ENCODE measurements at regions not wholly inside any gene's neighbourhood (a gene's known extent, or its start where the extent isn't known, plus 50 kb on each side); places are given as distances from the start of the nearest gene placed in this dataset.

DNA sequence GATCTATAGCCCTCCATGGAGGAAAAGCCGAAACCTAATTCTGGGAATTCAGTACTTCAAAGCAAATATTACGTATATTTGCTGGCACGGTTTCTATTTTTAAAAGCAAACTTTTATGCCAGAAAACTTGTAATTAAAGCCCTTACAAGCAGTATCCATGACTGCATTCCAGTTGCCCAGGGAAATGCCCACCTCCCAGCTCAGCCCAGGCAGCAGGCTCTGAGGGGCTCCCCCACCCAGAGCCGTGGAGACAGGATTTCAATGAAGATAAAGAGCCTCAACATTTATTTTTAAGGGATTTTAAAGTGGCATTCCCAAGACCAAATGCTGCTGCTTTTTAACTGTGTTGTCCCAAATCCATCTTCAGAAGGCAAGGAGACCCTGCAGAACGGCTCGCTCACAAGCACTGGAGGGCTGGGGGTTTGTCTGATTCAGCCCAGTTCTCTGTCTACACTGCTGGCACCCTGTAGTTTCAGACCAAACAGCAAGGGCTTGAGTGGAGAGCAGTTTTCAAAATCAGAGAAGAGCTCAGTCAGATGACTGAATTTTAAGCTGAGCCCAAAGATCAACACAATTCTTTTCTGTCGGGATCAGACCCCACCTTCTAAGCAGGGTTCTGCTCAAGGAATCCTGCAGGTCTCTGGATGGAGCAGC lies 105.1 kb downstream of the KCNF1 start:
- DNase-seq (ENCODE audit: low spot score), result no peak
- no peak overlapping the region for H3K27ac Mint-ChIP-seq
- H3K9me3 Mint-ChIP-seq, result peaks cover 12% of the 10 kb centered on the region
- H4K20me1 ChIP-seq (ENCODE audit: low read depth), result no peaks in the 10 kb centered on the region
- H3F3A ChIP-seq (ENCODE audit: low read depth), result no peaks in the 10 kb centered on the region
- H3K79me2 ChIP-seq (ENCODE audit: low read depth), result no peaks in the 10 kb centered on the region
- no peaks in the 10 kb centered on the region for H3K36me3 ChIP-seq
- TF ChIP-seq EZH2phosphoT487 (IDR thresholded peaks at IDR 0.05), result no peak
- TF ChIP-seq, protein P1, sequence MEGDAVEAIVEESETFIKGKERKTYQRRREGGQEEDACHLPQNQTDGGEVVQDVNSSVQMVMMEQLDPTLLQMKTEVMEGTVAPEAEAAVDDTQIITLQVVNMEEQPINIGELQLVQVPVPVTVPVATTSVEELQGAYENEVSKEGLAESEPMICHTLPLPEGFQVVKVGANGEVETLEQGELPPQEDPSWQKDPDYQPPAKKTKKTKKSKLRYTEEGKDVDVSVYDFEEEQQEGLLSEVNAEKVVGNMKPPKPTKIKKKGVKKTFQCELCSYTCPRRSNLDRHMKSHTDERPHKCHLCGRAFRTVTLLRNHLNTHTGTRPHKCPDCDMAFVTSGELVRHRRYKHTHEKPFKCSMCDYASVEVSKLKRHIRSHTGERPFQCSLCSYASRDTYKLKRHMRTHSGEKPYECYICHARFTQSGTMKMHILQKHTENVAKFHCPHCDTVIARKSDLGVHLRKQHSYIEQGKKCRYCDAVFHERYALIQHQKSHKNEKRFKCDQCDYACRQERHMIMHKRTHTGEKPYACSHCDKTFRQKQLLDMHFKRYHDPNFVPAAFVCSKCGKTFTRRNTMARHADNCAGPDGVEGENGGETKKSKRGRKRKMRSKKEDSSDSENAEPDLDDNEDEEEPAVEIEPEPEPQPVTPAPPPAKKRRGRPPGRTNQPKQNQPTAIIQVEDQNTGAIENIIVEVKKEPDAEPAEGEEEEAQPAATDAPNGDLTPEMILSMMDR (IDR thresholded peaks at IDR 0.05), result no peak
- no peaks in the 10 kb centered on the region for H3K27me3 ChIP-seq
- H3K4me3 Mint-ChIP-seq, result no peak overlapping the region
- H2AFZ ChIP-seq (replicated peaks), result no peak overlapping the region
- no peaks in the 10 kb centered on the region for H3K9me3 ChIP-seq (ENCODE audit: low read depth)
- H3K4me1 ChIP-seq, result no peaks in the 10 kb centered on the region
- H3K9ac ChIP-seq, result no peak overlapping the region
- no peak overlapping the region for H3K4me3 ChIP-seq
- no peak overlapping the region for H3K4me2 ChIP-seq
- H3K27me3 Mint-ChIP-seq (ENCODE audit: insufficient read depth, low read depth), result no peaks in the 10 kb centered on the region
- H3K4me1 Mint-ChIP-seq, result peaks cover 13% of the 10 kb centered on the region
- H3K36me3 Mint-ChIP-seq, result no peaks in the 10 kb centered on the region
- no peak overlapping the region for H3K27ac ChIP-seq

DNA sequence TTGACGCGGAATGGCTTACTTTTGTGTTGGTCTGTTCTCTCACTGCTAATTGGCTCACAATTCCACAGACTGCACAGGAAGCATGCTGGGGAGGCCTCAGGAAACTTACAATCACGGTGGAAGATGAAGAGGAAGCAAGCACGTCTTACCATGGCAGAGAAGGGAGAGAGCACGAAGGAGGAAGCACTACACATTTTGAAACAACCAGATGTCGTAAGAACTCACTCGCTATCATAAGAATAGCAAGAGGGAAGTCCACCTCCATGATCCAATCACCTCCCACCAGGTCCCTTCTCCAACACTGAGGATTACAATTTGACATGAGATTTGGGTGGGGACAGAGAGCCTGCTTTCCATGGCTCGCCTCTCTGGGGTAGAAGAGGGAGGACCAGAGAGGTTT lies 106.2 kb downstream of the KCNF1 start:
- H3K36me3 Mint-ChIP-seq, result no peaks in the 10 kb centered on the region
- H3K4me2 ChIP-seq, result no peak overlapping the region
- H3K27ac Mint-ChIP-seq, result no peak overlapping the region
- TF ChIP-seq EZH2phosphoT487 (IDR thresholded peaks at IDR 0.05) (no peak), EZH2 (IDR thresholded peaks at IDR 0.05) (no peak)
- TF ChIP-seq, protein P1 (IDR thresholded peaks at IDR 0.05), result no peak
- H3K9ac ChIP-seq, result no peak overlapping the region
- H3K27me3 Mint-ChIP-seq (ENCODE audit: insufficient read depth, low read depth), result peaks cover 2% of the 10 kb centered on the region
- H2AFZ ChIP-seq (replicated peaks), result no peak overlapping the region
- no peak for DNase-seq (ENCODE audit: low spot score)
- no peaks in the 10 kb centered on the region for H3F3A ChIP-seq (ENCODE audit: low read depth)
- no peaks in the 10 kb centered on the region for H3K27me3 ChIP-seq
- H4K20me1 ChIP-seq (ENCODE audit: low read depth), result no peaks in the 10 kb centered on the region
- H3K4me1 ChIP-seq, result no peaks in the 10 kb centered on the region
- peaks cover 6% of the 10 kb centered on the region for H3K9me3 Mint-ChIP-seq
- H3K36me3 ChIP-seq, result no peaks in the 10 kb centered on the region
- no peak overlapping the region for H3K4me3 Mint-ChIP-seq
- no peak overlapping the region for H3K4me3 ChIP-seq
- no peaks in the 10 kb centered on the region for H3K79me2 ChIP-seq (ENCODE audit: low read depth)
- H3K4me1 Mint-ChIP-seq, result peaks cover 23% of the 10 kb centered on the region
- no peaks in the 10 kb centered on the region for H3K9me3 ChIP-seq (ENCODE audit: low read depth)
- no peak overlapping the region for H3K27ac ChIP-seq

DNA sequence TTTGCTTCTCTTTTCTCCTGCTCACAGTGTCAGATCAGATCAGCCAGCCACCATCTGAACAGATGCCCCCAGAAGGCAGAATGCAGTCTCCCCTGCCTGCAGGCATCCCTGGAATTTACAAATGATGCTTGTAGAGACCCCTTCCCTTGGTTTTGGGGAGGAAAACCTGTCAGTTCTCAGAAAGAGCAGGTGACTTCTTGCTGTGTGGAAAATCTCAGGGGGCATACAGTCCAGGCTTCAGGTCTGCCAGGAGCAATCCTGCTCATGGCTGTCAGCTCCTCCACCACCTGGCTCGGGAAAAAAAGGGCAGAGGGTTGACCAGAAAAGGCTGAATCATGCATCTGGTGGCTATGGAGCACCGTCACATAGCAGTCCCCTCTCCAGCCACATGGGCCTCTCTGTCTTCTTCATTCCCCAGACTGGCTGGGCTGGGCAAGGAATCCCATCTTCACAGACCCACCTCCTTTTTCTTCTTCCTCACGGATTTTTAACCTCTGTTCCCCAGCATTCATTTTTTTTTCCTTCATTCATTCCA lies 107.0 kb downstream of the KCNF1 start:
- no peaks in the 10 kb centered on the region for H3K4me1 ChIP-seq
- Mint-ChIP-seq H3K36me3 (no peaks in the 10 kb centered on the region), H3K4me1 (peaks cover 28% of the 10 kb centered on the region), H3K27ac (no peak overlapping the region), H3K27me3 (ENCODE audit: insufficient read depth, low read depth) (peaks cover 2% of the 10 kb centered on the region), H3K4me3 (no peak overlapping the region), H3K9me3 (peaks cover 3% of the 10 kb centered on the region)
- H3K9ac ChIP-seq, result no peak overlapping the region
- no peaks in the 10 kb centered on the region for H3F3A ChIP-seq (ENCODE audit: low read depth)
- no peaks in the 10 kb centered on the region for H4K20me1 ChIP-seq (ENCODE audit: low read depth)
- no peak overlapping the region for H3K4me2 ChIP-seq
- H2AFZ ChIP-seq (replicated peaks), result no peak overlapping the region
- TF ChIP-seq, protein P1 (IDR thresholded peaks at IDR 0.05), result no peak
- TF ChIP-seq EZH2 (IDR thresholded peaks at IDR 0.05) (no peak), EZH2phosphoT487 (IDR thresholded peaks at IDR 0.05) (no peak)
- H3K27me3 ChIP-seq, result no peaks in the 10 kb centered on the region
- H3K36me3 ChIP-seq, result no peaks in the 10 kb centered on the region
- no peak overlapping the region for H3K27ac ChIP-seq
- no peaks in the 10 kb centered on the region for H3K79me2 ChIP-seq (ENCODE audit: low read depth)
- H3K9me3 ChIP-seq (ENCODE audit: low read depth), result no peaks in the 10 kb centered on the region
- no peak overlapping the region for H3K4me3 ChIP-seq
- DNase-seq (ENCODE audit: low spot score), result no peak

Data from neural progenitor cell (in vitro differentiated cells).